VCaP (cell line): ENCODE measurements at regions not wholly inside any gene's neighbourhood (a gene's known extent, or its start where the extent isn't known, plus 50 kb on each side); places are given as distances from the start of the nearest gene placed in this dataset.

Experiments
- H3K27ac ChIP-seq: fragments of 450-650 bp; 2 replicates; pipeline ENCODE4 v1.5.1; 2017
- TF ChIP-seq, protein P1 (sequence below): fragments of 450-650 bp; conservative IDR thresholded peaks from 2 replicates; pipeline ENCODE4 v1.5.1; 2017; ENCODE audit warnings: mild to moderate bottlenecking, moderate library complexity

DNA sequence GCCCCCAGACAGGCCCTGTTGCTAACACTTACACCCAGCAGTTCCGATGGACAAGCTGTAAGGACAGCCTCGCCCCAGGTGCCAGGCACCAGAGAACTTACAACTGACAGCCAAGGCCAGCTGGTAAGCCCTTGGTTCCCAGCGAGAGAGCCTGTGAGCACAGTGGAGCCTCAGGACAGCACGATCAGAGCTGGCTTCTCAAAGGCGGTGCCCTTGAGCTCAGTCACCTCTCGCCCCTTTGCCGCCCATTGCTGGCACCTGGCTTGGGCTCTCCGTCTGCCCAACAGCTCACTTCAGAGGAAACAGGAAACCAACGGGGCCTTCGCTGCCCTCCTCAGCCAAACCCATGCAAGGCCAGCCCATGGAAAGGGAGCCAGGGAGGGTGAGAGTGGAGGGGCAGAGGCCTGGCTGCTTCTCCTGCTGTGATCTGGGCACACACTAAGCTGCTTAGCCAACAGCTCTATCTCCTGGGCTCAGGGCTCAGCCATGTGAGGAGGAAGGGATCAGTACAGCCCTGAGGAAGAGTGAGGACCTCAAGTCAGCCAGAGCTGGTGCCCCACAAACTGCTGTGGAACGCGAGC is 98.5 kb downstream of the SINHCAF start:
- TF ChIP-seq, protein P1, sequence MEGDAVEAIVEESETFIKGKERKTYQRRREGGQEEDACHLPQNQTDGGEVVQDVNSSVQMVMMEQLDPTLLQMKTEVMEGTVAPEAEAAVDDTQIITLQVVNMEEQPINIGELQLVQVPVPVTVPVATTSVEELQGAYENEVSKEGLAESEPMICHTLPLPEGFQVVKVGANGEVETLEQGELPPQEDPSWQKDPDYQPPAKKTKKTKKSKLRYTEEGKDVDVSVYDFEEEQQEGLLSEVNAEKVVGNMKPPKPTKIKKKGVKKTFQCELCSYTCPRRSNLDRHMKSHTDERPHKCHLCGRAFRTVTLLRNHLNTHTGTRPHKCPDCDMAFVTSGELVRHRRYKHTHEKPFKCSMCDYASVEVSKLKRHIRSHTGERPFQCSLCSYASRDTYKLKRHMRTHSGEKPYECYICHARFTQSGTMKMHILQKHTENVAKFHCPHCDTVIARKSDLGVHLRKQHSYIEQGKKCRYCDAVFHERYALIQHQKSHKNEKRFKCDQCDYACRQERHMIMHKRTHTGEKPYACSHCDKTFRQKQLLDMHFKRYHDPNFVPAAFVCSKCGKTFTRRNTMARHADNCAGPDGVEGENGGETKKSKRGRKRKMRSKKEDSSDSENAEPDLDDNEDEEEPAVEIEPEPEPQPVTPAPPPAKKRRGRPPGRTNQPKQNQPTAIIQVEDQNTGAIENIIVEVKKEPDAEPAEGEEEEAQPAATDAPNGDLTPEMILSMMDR = no peak
- H3K27ac ChIP-seq = no peak overlapping the region

DNA sequence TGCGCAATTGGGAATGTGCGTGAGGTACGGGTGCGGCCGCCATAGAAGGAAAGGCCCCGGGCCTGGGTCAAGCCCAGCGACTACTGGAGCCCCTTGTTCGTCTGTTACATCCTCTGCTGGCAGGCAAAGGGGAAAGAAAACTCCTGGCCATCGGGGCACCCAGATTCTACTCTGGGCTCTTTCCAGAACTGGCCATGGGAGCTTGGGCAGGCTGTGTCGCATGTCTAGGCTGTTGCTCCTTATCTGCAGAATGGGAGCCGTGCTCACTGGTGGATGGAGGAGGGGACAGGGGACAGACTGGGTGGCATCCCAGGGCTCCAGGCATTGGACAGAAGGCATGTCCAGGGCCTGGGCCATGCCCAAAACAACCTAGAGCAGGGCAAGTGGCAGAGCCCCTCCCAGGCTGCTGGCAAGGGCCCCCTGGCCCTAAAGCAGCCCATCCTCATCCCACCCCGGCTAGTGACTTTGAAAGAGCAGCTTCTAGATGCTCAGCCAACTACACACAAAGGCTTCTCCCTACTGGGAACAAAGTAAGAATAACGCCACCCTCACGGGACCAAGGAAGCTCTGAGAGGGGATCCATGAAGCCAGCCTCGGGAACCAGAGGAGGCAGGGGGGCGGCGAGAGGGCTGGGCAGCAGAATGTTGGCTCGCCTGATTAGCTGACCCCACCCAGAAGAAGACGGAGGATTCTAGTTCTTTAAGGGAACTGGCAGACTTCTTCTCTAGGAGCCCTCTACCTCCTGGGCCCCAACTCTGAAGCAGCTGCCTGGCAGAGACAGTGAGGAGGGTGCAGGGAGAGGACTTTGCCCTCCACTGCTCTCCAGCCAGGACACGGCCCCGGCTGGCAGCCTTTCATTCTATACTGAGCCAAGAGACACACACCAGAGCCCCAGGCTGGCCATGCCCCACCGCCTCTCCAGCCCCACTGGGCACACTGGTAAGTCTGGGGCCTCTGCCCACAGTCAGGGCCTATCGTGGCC is 96.8 kb downstream of the SINHCAF start:
- H3K27ac ChIP-seq = no peak overlapping the region
- TF ChIP-seq, protein P1 = no peak

DNA sequence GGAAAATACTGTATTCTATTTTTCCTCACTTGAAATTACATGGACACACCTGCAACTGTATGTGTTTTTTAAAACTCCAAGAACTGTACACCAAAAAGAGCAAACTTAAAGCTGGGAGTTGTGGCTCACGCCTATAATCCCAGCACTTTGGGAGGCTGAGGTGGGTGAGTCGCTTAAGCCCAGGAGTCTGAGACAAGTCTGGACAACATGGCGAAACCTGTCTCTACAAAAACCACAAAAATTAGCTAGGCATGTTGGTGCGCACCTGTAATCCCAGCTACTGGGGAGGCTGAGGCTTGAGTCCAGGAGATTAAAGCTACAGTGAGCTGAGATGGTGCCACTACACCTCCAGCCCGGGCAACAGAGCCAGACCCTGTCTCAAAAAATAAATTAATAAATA is 95.9 kb downstream of the SINHCAF start:
- TF ChIP-seq, protein P1 = no peak
- no peak overlapping the region for H3K27ac ChIP-seq
